Prostate gland (tissue), 2 donors: ENCODE measurements at regions not wholly inside any gene's neighbourhood (a gene's known extent, or its start where the extent isn't known, plus 50 kb on each side); places are given as distances from the start of the nearest gene placed in this dataset.

Experiments used
- DNase-seq: peaks from one replicate; pipeline ENCODE4 v3.0.0-alpha.2; 2019; ENCODE audit warnings: low spot score
- H3K27ac ChIP-seq, 2 donors: fragments of 200-600 bp; sonication (generic); 2 replicates each; pipeline ENCODE4 v1.5.1; 2017 to 2019
- H3K27me3 ChIP-seq: fragments of 200-600 bp; sonication (generic); replicated peaks from 2 replicates; pipeline ENCODE4 v1.5.1; 2019; ENCODE audit not compliant: insufficient read depth
- H3K36me3 ChIP-seq, 2 donors: fragments of 200-600 bp; sonication (generic); 1 replicate in 1 of 2; 2 replicates in 1 of 2; pipeline versions ENCODE4 v1.5.1 to v1.8.1; 2017 to 2019
- H3K4me1 ChIP-seq: fragments of 200-600 bp; sonication (generic); replicated peaks from 2 replicates; pipeline ENCODE4 v1.5.1; 2019
- H3K4me3 ChIP-seq, 2 donors: fragments of 200-600 bp; sonication (generic); 2 replicates each; pipeline ENCODE4 v1.5.1; 2017 to 2019
- H3K9me3 ChIP-seq: fragments of 200-600 bp; sonication (generic); 2 replicates; pipeline ENCODE4 v1.5.1; 2017
- CTCF ChIP-seq, 4 experiments: fragments of 200-600 bp in 2 of 4; fragments of 450-650 bp in 2 of 4; sonication (generic) in 2 of 4; IDR thresholded peaks; 1 replicate in 3 of 4; 2 replicates in 1 of 4; pipeline ENCODE4 v1.5.1; 2016 to 2019; ENCODE audit warnings: antibody characterized with exemption in 4 of 4, mild to moderate bottlenecking in 2 of 4, moderate library complexity in 2 of 4
- POLR2A ChIP-seq: fragments of 450-650 bp; IDR thresholded peaks from one replicate; pipeline ENCODE4 v1.6.1; 2016; ENCODE audit warnings: antibody characterized with exemption, mild to moderate bottlenecking
- POLR2AphosphoS5 ChIP-seq: sonication (generic); formaldehyde crosslinking; IDR thresholded peaks from one replicate; pipeline ENCODE4 v1.6.1; 2017; ENCODE audit warnings: antibody characterized with exemption
- WGBS: methylation state at CpG from one replicate; pipeline ENCODE4 v1.1.5; 2018; 5-methylcytosine and 5-hydroxymethylcytosine counted together
- intact Hi-C: fragments of 100-400 bp; cut with DNase I; formaldehyde crosslinking; loops from one replicate; pipeline ENCODE4 v1.14.2; 2022

- no peaks in the 10 kb centered on the region for H3K9me3 ChIP-seq
- no peaks in the 10 kb centered on the region for H3K36me3 ChIP-seq
These were observed 92.7 kb upstream of the LY86 start for GRCh38 chr6:6495851-6496250.

GRCh38 chr6:6497541-6497940 lies 91.0 kb upstream of the LY86 start:
- intact Hi-C loops = no loop called here
- no peak for DNase-seq
- H3K9me3 ChIP-seq = no peaks in the 10 kb centered on the region
- H3K4me3 ChIP-seq = no peak overlapping the region
- H3K36me3 ChIP-seq = no peaks in the 10 kb centered on the region
- H3K27ac ChIP-seq = no peak overlapping the region
- 98% methylated on average over 10 of the region's 10 CpGs for WGBS
- no peaks in the 10 kb centered on the region for H3K27me3 ChIP-seq
- H3K4me1 ChIP-seq = no peaks in the 10 kb centered on the region
- TF ChIP-seq CTCF (IDR thresholded peaks at IDR 0.05) (no peak), POLR2A (no peak), POLR2AphosphoS5 (no peak)

More at GRCh38 chr6:6495851-6496250, 92.7 kb upstream of the LY86 start:
- no peaks in the 10 kb centered on the region for H3K4me1 ChIP-seq
- H3K27ac ChIP-seq = no peak overlapping the region
- DNase-seq = no peak
- no peak overlapping the region for H3K4me3 ChIP-seq
- 81% methylated on average over 3 of the region's 3 CpGs for WGBS
- intact Hi-C loops = no loop called here
- TF ChIP-seq POLR2A (no peak), CTCF (IDR thresholded peaks at IDR 0.05) (no peak), POLR2AphosphoS5 (no peak)
- H3K27me3 ChIP-seq = no peaks in the 10 kb centered on the region

GRCh38 chr6:6497976-6498375 lies 90.5 kb upstream of the LY86 start:
- Histone ChIP-seq H3K4me1 (no peaks in the 10 kb centered on the region), H3K36me3 (no peaks in the 10 kb centered on the region), H3K27ac (no peak overlapping the region), H3K9me3 (no peaks in the 10 kb centered on the region), H3K27me3 (no peaks in the 10 kb centered on the region), H3K4me3 (no peak overlapping the region)
- DNase-seq = no peak
- TF ChIP-seq CTCF (IDR thresholded peaks at IDR 0.05) (no peak), POLR2AphosphoS5 (no peak), POLR2A (no peak)
- WGBS = 56% methylated on average over 1 of the region's 1 CpG
- intact Hi-C loops = no loop called here

- H3K4me3 ChIP-seq = no peak overlapping the region
- intact Hi-C loops = no loop called here
- H3K27ac ChIP-seq = no peak overlapping the region
- no peaks in the 10 kb centered on the region for H3K9me3 ChIP-seq
- DNase-seq = no peak
- 77% methylated on average over 7 of the region's 7 CpGs for whole genome bisulfite sequencing
- TF ChIP-seq POLR2A (no peak), POLR2AphosphoS5 (no peak), CTCF (IDR thresholded peaks at IDR 0.05) (no peak)
- H3K36me3 ChIP-seq = no peaks in the 10 kb centered on the region
- H3K27me3 ChIP-seq = no peaks in the 10 kb centered on the region
- no peaks in the 10 kb centered on the region for H3K4me1 ChIP-seq
These were observed 85.3 kb upstream of the LY86 start for GRCh38 chr6:6503191-6503590.

- H3K4me1 ChIP-seq = no peaks in the 10 kb centered on the region
- no peaks in the 10 kb centered on the region for H3K27me3 ChIP-seq
- no peaks in the 10 kb centered on the region for H3K36me3 ChIP-seq
- no peak overlapping the region for H3K4me3 ChIP-seq
- intact Hi-C loops = no loop called here
- 82% methylated on average over 3 of the region's 3 CpGs for WGBS
- TF ChIP-seq POLR2A (no peak), CTCF (IDR thresholded peaks at IDR 0.05) (no peak), POLR2AphosphoS5 (no peak)
- no peak overlapping the region for H3K27ac ChIP-seq
- DNase-seq = no peak
- H3K9me3 ChIP-seq = no peaks in the 10 kb centered on the region
These were observed 83.4 kb upstream of the LY86 start for GRCh38 chr6:6505111-6505510.
